A549 (cell line): ENCODE measurements at regions not wholly inside any gene's neighbourhood (a gene's known extent, or its start where the extent isn't known, plus 50 kb on each side); places are given as distances from the start of the nearest gene placed in this dataset.

Experiments used
- ATAC-seq, 2 experiments: fragments of 200-7000 bp in 1 of 2; fragments of >200 bp in 1 of 2; cut with Nextera tagmentation in 1 of 2; cut with Tn5 transposase in 1 of 2; 3 replicates each; pipeline versions ENCODE4 v1.8.0 to v1.9.1; 2018 to 2020; ENCODE audit warnings: mild to moderate bottlenecking in 1 of 2, moderate library complexity in 1 of 2
- CTCF ChIA-PET: fragments of 300-600 bp; sonication (Branson Sonifier 250); formaldehyde crosslinking; extraction: SDS; loops from one replicate; lab custom pipeline; 2021; ENCODE audit warnings: antibody characterized with exemption, inconsistent platforms; lab: Yijun Ruan, JAX
- POLR2A ChIA-PET: fragments of 350-600 bp; formaldehyde crosslinking; extraction: SDS; loops from one replicate; lab custom pipeline; 2021; ENCODE audit warnings: antibody characterized with exemption, inconsistent platforms; lab: Yijun Ruan, JAX
- DNase-seq, 2 experiments: peaks; one replicate each; pipeline versions ENCODE4 v3.0.0 to v3.0.0-alpha.2; 2011 to 2016; ENCODE audit warnings: low read depth in 1 of 2, low spot score in 1 of 2
- FAIRE-seq: peaks from 2 replicates; lab custom pipeline; 2011; peaks lifted over from hg19 to GRCh38; lab: Jason Lieb, UNC
- H3K27ac ChIP-seq, 2 experiments: fragments of >200 bp; sonication (Bioruptor Twin); formaldehyde crosslinking; 3 replicates each; pipeline ENCODE4 v1.5.1; 2016 to 2017
- H3K4me1 ChIP-seq: fragments of >200 bp; sonication (Bioruptor Twin); formaldehyde crosslinking; 3 replicates; pipeline ENCODE4 v1.6.1; 2016
- H3K4me2 ChIP-seq: fragments of >200 bp; sonication (Bioruptor Twin); formaldehyde crosslinking; 3 replicates; pipeline ENCODE4 v1.6.1; 2016
- H3K4me3 ChIP-seq: fragments of >200 bp; sonication (Bioruptor Twin); formaldehyde crosslinking; 3 replicates; pipeline ENCODE4 v1.5.1; 2016
- H3K9me3 ChIP-seq: fragments of >200 bp; sonication (Bioruptor Twin); formaldehyde crosslinking; 3 replicates; pipeline ENCODE4 v1.6.1; 2016
- ATOH8 ChIP-seq: fragments of 250-450 bp; sonication (Bioruptor Pico); IDR thresholded peaks from 2 replicates; pipeline ENCODE4 v1.5.0; 2020; ENCODE audit warnings: low read depth, mild to moderate bottlenecking, moderate library complexity
- CEBPB ChIP-seq, 2 experiments: fragments of >200 bp in 1 of 2; sonication (Bioruptor Twin) in 1 of 2; formaldehyde crosslinking in 1 of 2; IDR thresholded peaks; 2 replicates each; pipeline ENCODE4 v1.6.1; 2012 to 2016
- E2F6 ChIP-seq: IDR thresholded peaks from 2 replicates; pipeline ENCODE4 v1.6.1; 2012; ENCODE audit warnings: low read depth, borderline replicate concordance
- EHF ChIP-seq: fragments of 250-450 bp; sonication (Bioruptor Pico); IDR thresholded peaks from 2 replicates; pipeline ENCODE4 v1.5.0; 2020; ENCODE audit warnings: mild to moderate bottlenecking
- EP300 ChIP-seq, 2 experiments: fragments of >200 bp; sonication (Bioruptor Twin); formaldehyde crosslinking; IDR thresholded peaks; 2 replicates in 1 of 2; 3 replicates in 1 of 2; pipeline ENCODE4 v1.6.1; 2016 to 2017
- ESRRA ChIP-seq: fragments of 150-350 bp; IDR thresholded peaks from 2 replicates; pipeline ENCODE4 v1.6.1; 2014; ENCODE audit warnings: mild to moderate bottlenecking, low read length, borderline replicate concordance
- HDAC2 ChIP-seq: fragments of 200-600 bp; sonication (generic); IDR thresholded peaks from 2 replicates; pipeline ENCODE4 v1.6.1; 2016
- HEYL ChIP-seq: fragments of 250-450 bp; sonication (Bioruptor Pico); IDR thresholded peaks from 2 replicates; pipeline ENCODE4 v1.8.0; 2021; ENCODE audit warnings: mild to moderate bottlenecking, moderate library complexity
- HMGXB4 ChIP-seq: fragments of 250-450 bp; sonication (Bioruptor Pico); IDR thresholded peaks from 2 replicates; pipeline ENCODE4 v1.5.0; 2021; ENCODE audit warnings: mild to moderate bottlenecking, moderate library complexity, borderline replicate concordance
- HOXB5 ChIP-seq: fragments of 250-450 bp; sonication (Bioruptor Pico); IDR thresholded peaks from 2 replicates; pipeline ENCODE4 v1.5.0; 2020; ENCODE audit warnings: mild to moderate bottlenecking, moderate library complexity
- JUNB ChIP-seq: fragments of >200 bp; sonication (Bioruptor Twin); formaldehyde crosslinking; IDR thresholded peaks from 2 replicates; pipeline ENCODE4 v1.6.1; 2016
- MAZ ChIP-seq: fragments of 150-350 bp; IDR thresholded peaks from 2 replicates; pipeline ENCODE4 v1.6.1; 2014; ENCODE audit warnings: antibody characterized with exemption, low read depth, low read length, borderline replicate concordance
- NFE2L2 ChIP-seq: fragments of 150-350 bp; conservative IDR thresholded peaks from 2 replicates; pipeline ENCODE4 v1.6.1; 2014; ENCODE audit warnings: low read length
- RAD21 ChIP-seq, 2 experiments: fragments of >200 bp in 1 of 2; sonication (Bioruptor Twin) in 1 of 2; formaldehyde crosslinking in 1 of 2; IDR thresholded peaks in 1 of 2; conservative IDR thresholded peaks in 1 of 2; 2 replicates in 1 of 2; 3 replicates in 1 of 2; pipeline ENCODE4 v1.6.1; 2012 to 2018; ENCODE audit warnings: inconsistent platforms in 1 of 2
- RFX5 ChIP-seq: fragments of 450-650 bp; IDR thresholded peaks from 2 replicates; pipeline ENCODE4 v1.7.1; 2014; ENCODE audit warnings: antibody characterized with exemption, mild to moderate bottlenecking, moderate library complexity
- TFCP2L1 ChIP-seq: fragments of 250-450 bp; sonication (Bioruptor Pico); IDR thresholded peaks from 2 replicates; pipeline ENCODE4 v1.5.0; 2021; ENCODE audit warnings: mild to moderate bottlenecking
- USF2 ChIP-seq: fragments of 450-650 bp; IDR thresholded peaks from 2 replicates; pipeline ENCODE4 v1.6.1; 2014; ENCODE audit warnings: antibody characterized with exemption
- ZFP36 ChIP-seq: fragments of 450-650 bp; IDR thresholded peaks from 2 replicates; pipeline ENCODE4 v1.6.1; 2014; ENCODE audit warnings: borderline replicate concordance; ENCODE audit not compliant: partially characterized antibody
- WGBS: methylation state at CpG from one replicate; pipeline ENCODE4 v1.1.6; 2017; ENCODE audit errors: missing lambda C conversion rate; 5-methylcytosine and 5-hydroxymethylcytosine counted together

GRCh38 chr11:23078289-23078971 lies 218.2 kb upstream of the CCDC179 start (continued):
- TF ChIP-seq RFX5, result no peak
- no peak for TF ChIP-seq EP300 (IDR thresholded peaks at IDR 0.05)

- TF ChIP-seq NFE2L2 (no peak), ZFP36 (no peak), EHF (CRISPR knock-in tag) (no peak), HOXB5 (CRISPR knock-in tag) (no peak), JUNB (no peak), HMGXB4 (CRISPR knock-in tag) (no peak), USF2 (no peak), RAD21 (conservative IDR thresholded peaks at IDR 0.05 in 1 of 2, IDR thresholded peaks at IDR 0.05 in 1 of 2) (no peak), EP300 (IDR thresholded peaks at IDR 0.05) (no peak)
- TF ChIP-seq, all 56 proteins: peak for 0
- Histone ChIP-seq H3K27ac (no peak overlapping the region), H3K4me3 (no peak overlapping the region), H3K4me2 (no peak overlapping the region), H3K4me1 (no peaks in the 10 kb centered on the region), H3K9me3 (no peaks in the 10 kb centered on the region)
- no peak for DNase-seq
- WGBS, result 7% methylated on average over 3 of the region's 3 CpGs
- FAIRE-seq, result no peak
- POLR2A ChIA-PET, result no interaction called here
- ATAC-seq, result no peak
- CTCF ChIA-PET, result no interaction called here
Measured at GRCh38 chr11:23079382-23079813, 219.1 kb upstream of the CCDC179 start.

- 36% methylated on average over 4 of the region's 4 CpGs for WGBS
- Histone ChIP-seq H3K4me2 (no peak overlapping the region), H3K27ac (no peak overlapping the region), H3K4me3 (no peak overlapping the region), H3K4me1 (no peaks in the 10 kb centered on the region)
- FAIRE-seq, result no peak
- no peak for DNase-seq
- no peak for ATAC-seq
- ChIA-PET CTCF (no interaction called here), POLR2A (no interaction called here)
- TF ChIP-seq TFCP2L1 (no peak), HDAC2 (no peak), MAZ (no peak), CEBPB (IDR thresholded peaks at IDR 0.05) (no peak), E2F6 (no peak), ESRRA (no peak), HEYL (no peak), EHF (CRISPR knock-in tag) (no peak), USF2 (no peak), ATOH8 (no peak)
- TF ChIP-seq, all 56 proteins: peak for 0
- H3K9me3 ChIP-seq, result no peaks in the 10 kb centered on the region
Measured at GRCh38 chr11:23087407-23087806, 227.1 kb upstream of the CCDC179 start.
